OCI-LY3 (cell line): ENCODE measurements at regions not wholly inside any gene's neighbourhood (a gene's known extent, or its start where the extent isn't known, plus 50 kb on each side); places are given as distances from the start of the nearest gene placed in this dataset.

Experiments
- H2AFZ ChIP-seq: fragments of 200-600, 300-600 bp; shearing (Covaris generic); 2 replicates; pipeline ENCODE4 v1.6.0; 2014; ENCODE audit warnings: antibody characterized with exemption, low read depth, low read length
- H3K27ac ChIP-seq: fragments of 200-600, 300-600 bp; sonication (generic); 2 replicates; pipeline ENCODE4 v1.5.1; 2014; ENCODE audit warnings: mild to moderate bottlenecking, low read length, moderate library complexity, mixed read lengths
- H3K27me3 ChIP-seq: fragments of 200-600, 300-600 bp; sonication (generic); 2 replicates; pipeline ENCODE4 v1.6.1; 2014; ENCODE audit warnings: low read depth, low read length, mixed read lengths
- H3K36me3 ChIP-seq: fragments of 200-600, 300-600 bp; sonication (generic); replicated peaks from 2 replicates; pipeline ENCODE3; 2014; ENCODE audit warnings: low read depth, low read length, mixed read lengths
- H3K4me1 ChIP-seq: fragments of 300-600, 200-600 bp; sonication (generic); 2 replicates; pipeline ENCODE4 v1.6.1; 2014; ENCODE audit warnings: low read length, mixed read lengths
- H3K4me2 ChIP-seq: fragments of 200-600, 300-600 bp; sonication (generic); 2 replicates; pipeline ENCODE4 v1.6.1; 2014; ENCODE audit warnings: low read length, mixed read lengths
- H3K4me3 ChIP-seq: fragments of 300-600, 200-600 bp; sonication (generic); 2 replicates; pipeline ENCODE4 v1.5.1; 2014; ENCODE audit warnings: antibody characterized with exemption, mild to moderate bottlenecking, low read length, moderate library complexity
- H3K79me2 ChIP-seq: fragments of 300-600, 200-600 bp; shearing (Covaris generic); 2 replicates; pipeline ENCODE4 v1.6.1; 2014; ENCODE audit warnings: mild to moderate bottlenecking, low read length, mixed read lengths
- H3K9ac ChIP-seq: fragments of 300-600, 200-600 bp; shearing (Covaris generic); 2 replicates; pipeline ENCODE4 v1.6.0; 2014; ENCODE audit warnings: mild to moderate bottlenecking, low read length, moderate library complexity
- H3K9me3 ChIP-seq: fragments of 200-600, 300-600 bp; shearing (Covaris generic); 2 replicates; pipeline ENCODE4 v1.6.1; 2014; ENCODE audit warnings: low read length, mixed read lengths; ENCODE audit not compliant: insufficient read depth
- H4K20me1 ChIP-seq: fragments of 200-600, 300-600 bp; sonication (generic); 2 replicates; pipeline ENCODE4 v1.6.1; 2016; ENCODE audit warnings: low read length, mixed read lengths; ENCODE audit not compliant: insufficient read depth
- CTCF ChIP-seq: fragments of 200-600, 300-600 bp; sonication (generic); IDR thresholded peaks from 2 replicates; pipeline ENCODE4 v1.5.1; 2014; ENCODE audit warnings: antibody characterized with exemption, low read length, low read depth
- EZH2phosphoT487 ChIP-seq: fragments of 200-600 bp; shearing (Covaris generic); IDR thresholded peaks from 2 replicates; pipeline ENCODE4 v1.6.1; 2018; ENCODE audit warnings: antibody characterized with exemption, mixed run types, low read depth

- Histone ChIP-seq H3K36me3 (no peaks in the 10 kb centered on the region), H2AFZ (no peak overlapping the region), H3K27ac (no peak overlapping the region), H3K9ac (no peak overlapping the region), H3K79me2 (no peaks in the 10 kb centered on the region), H4K20me1 (no peaks in the 10 kb centered on the region), H3K9me3 (no peaks in the 10 kb centered on the region; the same call in 1 of the 2 replicates), H3K4me1 (peaks cover 14% of the 10 kb centered on the region), H3K27me3 (peaks cover 12% of the 10 kb centered on the region; the same call in 1 of the 2 replicates), H3K4me2 (no peak overlapping the region), H3K4me3 (no peak overlapping the region)
- no peak for TF ChIP-seq CTCF
- no peak for TF ChIP-seq EZH2phosphoT487
Observed at GRCh38 chr18:26697186-26697884, 149.0 kb upstream of the KCTD1 start.

- H4K20me1 ChIP-seq: no peaks in the 10 kb centered on the region
- no peak overlapping the region for H3K27ac ChIP-seq
- H3K9me3 ChIP-seq: peaks cover 2% of the 10 kb centered on the region; the same call in 1 of the 2 replicates
- no peak overlapping the region for H3K4me3 ChIP-seq
- H3K4me2 ChIP-seq: no peak overlapping the region
- TF ChIP-seq EZH2phosphoT487: no peak
- TF ChIP-seq CTCF: no peak
- H3K27me3 ChIP-seq: peaks cover 11% of the 10 kb centered on the region; the same call in 1 of the 2 replicates
- H3K9ac ChIP-seq: no peak overlapping the region
- H3K36me3 ChIP-seq: no peaks in the 10 kb centered on the region
- H2AFZ ChIP-seq: no peak overlapping the region
- no peaks in the 10 kb centered on the region for H3K79me2 ChIP-seq
- peaks cover 14% of the 10 kb centered on the region for H3K4me1 ChIP-seq
Observed at GRCh38 chr18:26696786-26697185, 148.4 kb upstream of the KCTD1 start.

- Histone ChIP-seq H3K9me3 (peaks cover 3% of the 10 kb centered on the region; the same call in 1 of the 2 replicates), H3K9ac (no peak overlapping the region), H3K27me3 (peaks cover 7% of the 10 kb centered on the region; the same call in 1 of the 2 replicates), H3K27ac (no peak overlapping the region), H3K4me1 (peaks cover 14% of the 10 kb centered on the region), H3K79me2 (no peaks in the 10 kb centered on the region), H3K4me3 (no peak overlapping the region), H3K36me3 (no peaks in the 10 kb centered on the region), H2AFZ (no peak overlapping the region), H4K20me1 (no peaks in the 10 kb centered on the region), H3K4me2 (no peak overlapping the region)
- TF ChIP-seq CTCF (no peak), EZH2phosphoT487 (no peak)
Observed at GRCh38 chr18:26696308-26696707, 148.0 kb upstream of the KCTD1 start.

- Histone ChIP-seq H3K27ac (no peak overlapping the region), H3K9me3 (peaks cover 3% of the 10 kb centered on the region; the same call in 1 of the 2 replicates), H4K20me1 (no peaks in the 10 kb centered on the region), H3K4me2 (no peak overlapping the region), H3K36me3 (no peaks in the 10 kb centered on the region), H3K4me1 (no peaks in the 10 kb centered on the region), H3K4me3 (no peak overlapping the region), H3K27me3 (no peaks in the 10 kb centered on the region), H3K9ac (no peak overlapping the region), H2AFZ (no peak overlapping the region), H3K79me2 (no peaks in the 10 kb centered on the region)
- TF ChIP-seq CTCF (no peak), EZH2phosphoT487 (no peak)
Observed at GRCh38 chr18:26689226-26689879, 141.0 kb upstream of the KCTD1 start.
